Osteocyte (in vitro differentiated cells): ENCODE measurements at regions not wholly inside any gene's neighbourhood (a gene's known extent, or its start where the extent isn't known, plus 50 kb on each side); places are given as distances from the start of the nearest gene placed in this dataset.
"Not testable (repeated sequence)": the region's sequence is repeated elsewhere in the genome, so short reads cannot be mapped to it uniquely, and the experiment has no call there.

Experiments used
- DNase-seq: peaks from one replicate; pipeline ENCODE4 v3.0.0; 2021; ENCODE audit warnings: mixed read lengths; ENCODE audit not compliant: unreplicated experiment; ENCODE audit errors: extremely low spot score
- H3K27ac Mint-ChIP-seq: one replicate; pipeline ENCODE4 v1.8.0; 2021; ENCODE audit warnings: mild to moderate bottlenecking, mixed read lengths; ENCODE audit not compliant: unreplicated experiment
- H3K27me3 Mint-ChIP-seq: one replicate; pipeline ENCODE4 v1.8.0; 2021; ENCODE audit warnings: mixed read lengths; ENCODE audit not compliant: unreplicated experiment
- H3K36me3 Mint-ChIP-seq: one replicate; pipeline ENCODE4 v1.8.0; 2021; ENCODE audit warnings: mixed read lengths; ENCODE audit not compliant: unreplicated experiment
- H3K4me1 Mint-ChIP-seq: one replicate; pipeline ENCODE4 v1.8.0; 2021; ENCODE audit warnings: mixed read lengths; ENCODE audit not compliant: unreplicated experiment
- H3K4me3 Mint-ChIP-seq: one replicate; pipeline ENCODE4 v1.8.0; 2021; ENCODE audit warnings: mild to moderate bottlenecking, moderate library complexity, mixed read lengths; ENCODE audit not compliant: unreplicated experiment
- H3K9me3 Mint-ChIP-seq: one replicate; pipeline ENCODE4 v1.8.0; 2021; ENCODE audit warnings: mixed read lengths; ENCODE audit not compliant: unreplicated experiment
- TF ChIP-seq, protein P1 (sequence below): fragments of 200-600 bp; sonication (generic); IDR thresholded peaks from 2 replicates; pipeline ENCODE4 v1.5.0; 2021; ENCODE audit warnings: antibody characterized with exemption, mild to moderate bottlenecking, moderate library complexity

DNA sequence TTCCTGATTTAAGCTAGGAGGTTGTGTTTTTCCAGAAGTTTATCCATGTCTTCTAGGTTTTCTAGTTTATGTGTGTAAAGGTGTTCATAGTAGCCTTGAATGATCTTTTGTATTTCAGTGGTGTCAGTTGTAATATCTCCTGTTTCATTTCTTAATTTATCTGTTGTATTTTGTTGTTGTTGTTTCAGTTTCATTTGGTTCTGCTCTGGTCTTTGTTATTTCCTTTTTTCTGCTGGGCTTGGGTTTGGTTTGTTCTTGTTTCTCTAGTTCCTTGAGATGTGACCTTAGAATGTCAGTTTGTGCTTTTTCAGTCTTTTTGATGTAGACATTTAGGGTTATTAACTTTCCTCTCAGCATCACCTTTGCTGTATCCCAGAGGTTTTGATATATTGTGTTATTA lies 62.8 kb downstream of the SCP2D1 start:
- DNase-seq, H3K4me1 Mint-ChIP-seq, H3K27ac Mint-ChIP-seq, H3K4me3 Mint-ChIP-seq, H3K36me3 Mint-ChIP-seq, H3K27me3 Mint-ChIP-seq: not testable (repeated sequence)
- H3K9me3 Mint-ChIP-seq = peaks cover 17% of the 10 kb centered on the region

DNA sequence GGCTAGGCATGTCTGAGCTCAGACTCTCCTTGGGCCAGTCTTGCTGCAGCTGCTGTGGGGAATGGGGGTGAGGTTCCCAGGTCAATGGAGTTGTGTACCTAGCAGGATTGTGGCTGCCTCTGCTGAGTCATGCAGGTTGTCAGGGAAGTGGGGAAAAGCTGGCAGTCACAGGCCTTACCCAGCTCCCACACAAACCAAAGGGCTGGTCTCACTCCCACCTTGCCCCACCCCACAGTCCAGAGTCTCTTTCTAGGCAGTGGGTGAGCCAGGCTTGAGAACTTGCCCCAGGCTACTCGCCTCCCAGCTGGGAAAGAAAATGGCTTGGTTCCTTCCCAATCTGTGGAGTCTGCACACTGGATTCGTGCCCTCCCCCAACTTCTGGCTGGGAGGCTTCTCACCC lies 65.7 kb downstream of the SCP2D1 start:
- TF ChIP-seq, protein P1, sequence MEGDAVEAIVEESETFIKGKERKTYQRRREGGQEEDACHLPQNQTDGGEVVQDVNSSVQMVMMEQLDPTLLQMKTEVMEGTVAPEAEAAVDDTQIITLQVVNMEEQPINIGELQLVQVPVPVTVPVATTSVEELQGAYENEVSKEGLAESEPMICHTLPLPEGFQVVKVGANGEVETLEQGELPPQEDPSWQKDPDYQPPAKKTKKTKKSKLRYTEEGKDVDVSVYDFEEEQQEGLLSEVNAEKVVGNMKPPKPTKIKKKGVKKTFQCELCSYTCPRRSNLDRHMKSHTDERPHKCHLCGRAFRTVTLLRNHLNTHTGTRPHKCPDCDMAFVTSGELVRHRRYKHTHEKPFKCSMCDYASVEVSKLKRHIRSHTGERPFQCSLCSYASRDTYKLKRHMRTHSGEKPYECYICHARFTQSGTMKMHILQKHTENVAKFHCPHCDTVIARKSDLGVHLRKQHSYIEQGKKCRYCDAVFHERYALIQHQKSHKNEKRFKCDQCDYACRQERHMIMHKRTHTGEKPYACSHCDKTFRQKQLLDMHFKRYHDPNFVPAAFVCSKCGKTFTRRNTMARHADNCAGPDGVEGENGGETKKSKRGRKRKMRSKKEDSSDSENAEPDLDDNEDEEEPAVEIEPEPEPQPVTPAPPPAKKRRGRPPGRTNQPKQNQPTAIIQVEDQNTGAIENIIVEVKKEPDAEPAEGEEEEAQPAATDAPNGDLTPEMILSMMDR = no peak
- H3K4me1 Mint-ChIP-seq = no peaks in the 10 kb centered on the region
- no peak for DNase-seq
- H3K4me3 Mint-ChIP-seq = no peak overlapping the region
- peaks cover 8% of the 10 kb centered on the region for H3K9me3 Mint-ChIP-seq
- H3K36me3 Mint-ChIP-seq = no peaks in the 10 kb centered on the region
- no peak overlapping the region for H3K27ac Mint-ChIP-seq
- H3K27me3 Mint-ChIP-seq = no peaks in the 10 kb centered on the region

DNA sequence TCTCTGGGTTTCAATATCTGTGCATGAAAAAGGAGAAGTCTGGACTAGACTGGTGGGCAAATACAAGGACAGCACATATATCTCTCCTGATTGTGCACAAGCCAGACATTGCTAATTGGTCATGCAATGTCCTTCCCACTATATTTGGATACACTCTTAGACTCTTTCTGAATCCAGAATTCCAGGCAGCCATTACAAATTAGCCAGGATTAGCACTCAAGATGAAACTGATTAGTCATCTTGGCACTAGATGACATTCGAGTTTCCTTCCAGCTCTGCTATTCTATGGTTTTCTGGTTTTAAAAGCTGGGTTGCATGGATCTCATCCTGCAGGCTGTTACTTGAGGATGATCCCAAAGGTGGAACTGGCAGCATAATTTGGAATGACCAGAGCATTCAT lies 73.2 kb downstream of the SCP2D1 start:
- TF ChIP-seq, protein P1 = no peak
- Mint-ChIP-seq H3K36me3 (no peaks in the 10 kb centered on the region), H3K27me3 (no peaks in the 10 kb centered on the region), H3K4me1 (no peaks in the 10 kb centered on the region), H3K9me3 (peaks cover 12% of the 10 kb centered on the region), H3K4me3 (no peak overlapping the region), H3K27ac (no peak overlapping the region)
- DNase-seq = no peak

DNA sequence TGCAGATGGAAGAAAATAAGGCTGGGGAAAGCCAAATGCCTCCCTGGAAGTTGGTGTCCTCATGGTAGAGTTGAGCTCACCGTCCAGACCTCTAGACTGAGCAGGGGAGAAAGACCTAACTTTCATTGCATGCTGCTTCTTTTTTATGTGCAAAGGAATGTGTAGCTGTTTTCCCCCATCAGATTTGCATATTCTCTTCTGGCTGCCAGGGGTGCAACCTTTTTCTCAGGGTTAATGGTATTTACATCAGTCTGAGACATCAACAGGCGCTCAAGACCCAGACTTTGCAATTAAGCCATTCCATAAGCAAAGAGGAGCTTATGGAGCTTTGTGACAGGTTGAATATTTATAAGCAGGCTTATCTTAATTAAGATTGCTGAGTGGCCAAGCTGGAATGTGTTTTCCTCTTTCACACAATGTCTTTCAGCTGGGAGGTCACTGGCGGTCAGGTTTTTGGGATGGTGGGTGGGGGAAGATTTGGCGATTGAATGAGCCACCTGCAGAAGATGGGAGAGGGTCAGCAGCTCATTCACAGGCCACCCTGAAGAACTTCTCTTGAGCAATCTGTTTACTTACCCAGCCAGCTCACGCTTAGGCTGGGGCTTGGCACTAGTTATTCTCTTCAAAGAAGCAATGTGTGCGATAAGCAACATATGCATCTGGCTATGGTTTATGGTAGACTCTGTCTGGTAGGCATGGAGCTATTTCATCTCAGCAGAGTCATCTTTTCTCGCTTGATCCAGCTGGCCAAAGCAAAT lies 88.6 kb downstream of the SCP2D1 start:
- H3K36me3 Mint-ChIP-seq = no peaks in the 10 kb centered on the region
- no peaks in the 10 kb centered on the region for H3K27me3 Mint-ChIP-seq
- TF ChIP-seq, protein P1 = no peak
- H3K27ac Mint-ChIP-seq = no peak overlapping the region
- H3K4me1 Mint-ChIP-seq = no peaks in the 10 kb centered on the region
- no peak overlapping the region for H3K4me3 Mint-ChIP-seq
- no peak for DNase-seq
- H3K9me3 Mint-ChIP-seq = peaks cover 5% of the 10 kb centered on the region

DNA sequence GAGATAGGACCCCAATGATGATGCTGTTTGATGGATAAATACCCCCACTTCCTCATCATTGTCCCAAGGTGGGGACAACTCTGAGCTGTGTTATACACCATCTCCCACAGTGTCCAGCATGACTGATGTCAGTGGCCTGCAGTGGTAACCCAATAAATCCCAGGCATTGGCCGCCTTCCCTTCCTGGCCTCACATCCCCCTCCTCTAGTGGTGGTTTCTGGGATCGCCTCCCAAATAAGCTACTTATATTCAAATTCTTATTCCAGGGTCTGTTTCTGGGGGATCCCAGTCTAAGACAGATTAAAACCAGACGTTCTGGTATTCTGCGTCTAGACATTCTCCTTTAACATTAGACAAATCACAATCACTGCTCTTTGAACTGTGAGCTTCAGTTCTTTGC lies 90.6 kb downstream of the SCP2D1 start:
- Mint-ChIP-seq H3K27ac (no peak overlapping the region), H3K27me3 (no peaks in the 10 kb centered on the region), H3K4me1 (no peaks in the 10 kb centered on the region), H3K4me3 (no peak overlapping the region), H3K9me3 (peaks cover 5% of the 10 kb centered on the region), H3K36me3 (no peaks in the 10 kb centered on the region)
- TF ChIP-seq, protein P1 = no peak
- DNase-seq = no peak

GRCh38 chr20:18904624-18905023 lies 91.0 kb downstream of the SCP2D1 start:
- Mint-ChIP-seq H3K4me3 (no peak overlapping the region), H3K27me3 (no peaks in the 10 kb centered on the region), H3K4me1 (no peaks in the 10 kb centered on the region), H3K9me3 (peaks cover 5% of the 10 kb centered on the region), H3K36me3 (no peaks in the 10 kb centered on the region), H3K27ac (no peak overlapping the region)
- TF ChIP-seq, protein P1 = no peak
- DNase-seq = no peak
